IMR-90 (cell line): ENCODE measurements at regions not wholly inside any gene's neighbourhood (a gene's known extent, or its start where the extent isn't known, plus 50 kb on each side); places are given as distances from the start of the nearest gene placed in this dataset.

Source experiments
- ATAC-seq: fragments of 200-7000 bp; cut with Tn5 transposase; 2 replicates; pipeline ENCODE4 v1.9.1; 2020; ENCODE audit warnings: low read depth, mild to moderate bottlenecking, moderate library complexity
- BruUV-seq: library from RNA; stranded (reverse); fragments of 400-500 nt; replicated peaks from 2 replicates; lab custom pipeline; 2021; lab: Mats Ljungman, UMichigan
- CTCF ChIA-PET: fragments of 300-600 bp; formaldehyde crosslinking; extraction: SDS; loops from one replicate; lab custom pipeline; 2021; ENCODE audit warnings: antibody characterized with exemption; lab: Yijun Ruan, JAX
- POLR2A ChIA-PET: fragments of 300-600 bp; sonication (Branson Sonifier 250); formaldehyde crosslinking; loops from one replicate; lab custom pipeline; 2022; ENCODE audit warnings: antibody characterized with exemption; ENCODE audit not compliant: unreplicated experiment; lab: Charles Lee
- DNase-seq: peaks from one replicate; pipeline ENCODE4 v3.0.0; 2013
- H2AFZ ChIP-seq: replicated peaks from 2 replicates; pipeline ENCODE3; 2013; ENCODE audit warnings: low read length, mild to moderate bottlenecking; ENCODE audit not compliant: poor library complexity
- H2AK5ac ChIP-seq: 2 replicates; pipeline ENCODE4 v1.6.1; 2013; ENCODE audit warnings: low read depth, low read length, inconsistent platforms
- H2AK9ac ChIP-seq: replicated peaks from 2 replicates; pipeline ENCODE3; 2013; ENCODE audit warnings: mild to moderate bottlenecking, low read depth, low read length, moderate library complexity; ENCODE audit not compliant: poor library complexity
- H2BK120ac ChIP-seq: 2 replicates; pipeline ENCODE4 v1.6.1; 2013; ENCODE audit warnings: low read depth, low read length, inconsistent platforms
- H2BK15ac ChIP-seq: 3 replicates; pipeline ENCODE4 v1.6.1; 2013; ENCODE audit warnings: low read depth, low read length, inconsistent platforms
- H2BK20ac ChIP-seq: 2 replicates; pipeline ENCODE4 v1.6.1; 2013; ENCODE audit warnings: low read depth, mild to moderate bottlenecking, inconsistent platforms, low read length, moderate library complexity
- H2BK5ac ChIP-seq: 2 replicates; pipeline ENCODE4 v1.6.1; 2013; ENCODE audit warnings: mild to moderate bottlenecking, low read depth, low read length, inconsistent platforms; ENCODE audit not compliant: poor library complexity, severe bottlenecking
- H3K14ac ChIP-seq: replicated peaks from 2 replicates; pipeline ENCODE4 v1.6.1; 2013; ENCODE audit warnings: low read depth, low read length, inconsistent platforms
- H3K18ac ChIP-seq: 2 replicates; pipeline ENCODE4 v1.6.1; 2013; ENCODE audit warnings: low read depth, low read length, control low read depth
- H3K23ac ChIP-seq: 2 replicates; pipeline ENCODE4 v1.6.1; 2013; ENCODE audit warnings: low read depth, low read length, inconsistent platforms
- H3K27ac ChIP-seq: 2 replicates; pipeline ENCODE4 v1.5.1; 2013; ENCODE audit warnings: mild to moderate bottlenecking, control low read depth, low read length; ENCODE audit not compliant: insufficient read depth
- H3K27me3 ChIP-seq: 2 replicates; pipeline ENCODE4 v1.6.1; 2013; ENCODE audit warnings: low read length; ENCODE audit not compliant: control insufficient read depth, insufficient read depth
- H3K36me3 ChIP-seq: 2 replicates; pipeline ENCODE4 v1.6.1; 2013; ENCODE audit warnings: low read length, mixed read lengths; ENCODE audit not compliant: control insufficient read depth, insufficient read depth
- H3K4ac ChIP-seq: 2 replicates; pipeline ENCODE4 v1.6.1; 2013; ENCODE audit warnings: low read depth, low read length, inconsistent platforms
- H3K4me1 ChIP-seq: 2 replicates; pipeline ENCODE4 v1.6.1; 2013; ENCODE audit warnings: low read length, mixed read lengths; ENCODE audit not compliant: control insufficient read depth, insufficient read depth
- H3K4me2 ChIP-seq: 2 replicates; pipeline ENCODE4 v1.6.1; 2013; ENCODE audit warnings: low read depth, mild to moderate bottlenecking, control low read depth, low read length, moderate library complexity
- H3K4me3 ChIP-seq: 2 replicates; pipeline ENCODE4 v1.5.1; 2013; ENCODE audit warnings: low read depth, mild to moderate bottlenecking, control low read depth, low read length, moderate library complexity; ENCODE audit not compliant: insufficient read depth
- H3K56ac ChIP-seq: 2 replicates; pipeline ENCODE4 v1.6.1; 2013; ENCODE audit warnings: low read length, inconsistent platforms; ENCODE audit not compliant: insufficient read depth; ENCODE audit errors: extremely low read depth
- H3K79me1 ChIP-seq, 2 experiments: 2 replicates each; pipeline ENCODE4 v1.6.1; 2013; ENCODE audit warnings: low read length in 2 of 2, inconsistent platforms in 1 of 2, low read depth in 1 of 2
- H3K9ac ChIP-seq: 2 replicates; pipeline ENCODE4 v1.6.1; 2013; ENCODE audit warnings: low read depth, low read length, control low read depth
- H3K9me1 ChIP-seq: 2 replicates; pipeline ENCODE4 v1.6.1; 2013; ENCODE audit warnings: low read length, inconsistent platforms; ENCODE audit not compliant: insufficient read depth
- H3K9me3 ChIP-seq: 2 replicates; pipeline ENCODE4 v1.6.1; 2013; ENCODE audit warnings: low read length; ENCODE audit not compliant: control insufficient read depth, insufficient read depth
- H4K20me1 ChIP-seq: 2 replicates; pipeline ENCODE4 v1.6.1; 2013; ENCODE audit warnings: low read length, inconsistent platforms; ENCODE audit not compliant: insufficient read depth
- H4K5ac ChIP-seq: 2 replicates; pipeline ENCODE4 v1.6.1; 2013; ENCODE audit warnings: mild to moderate bottlenecking, low read depth, low read length, control low read depth
- H4K8ac ChIP-seq, 2 experiments: 2 replicates each; pipeline ENCODE4 v1.6.1; 2013; ENCODE audit warnings: low read depth in 2 of 2, low read length in 2 of 2, control low read depth in 1 of 2, inconsistent platforms in 1 of 2
- H4K91ac ChIP-seq: 2 replicates; pipeline ENCODE4 v1.6.1; 2013; ENCODE audit warnings: low read depth, low read length, inconsistent platforms; ENCODE audit not compliant: insufficient read depth
- BHLHE40 ChIP-seq: fragments of 150-350 bp; IDR thresholded peaks from 2 replicates; pipeline ENCODE4 v1.6.1; 2016; ENCODE audit warnings: mild to moderate bottlenecking, low read depth, low read length
- CEBPB ChIP-seq: IDR thresholded peaks from 2 replicates; pipeline ENCODE4 v1.6.1; 2012; ENCODE audit warnings: low read depth, low read length, improper control_type of control experiment
- CHD1 ChIP-seq: IDR thresholded peaks from 2 replicates; pipeline ENCODE4 v1.6.1; 2012; ENCODE audit warnings: low read depth, low read length, improper control_type of control experiment
- CTCF ChIP-seq: conservative IDR thresholded peaks from 2 replicates; pipeline ENCODE4 v1.5.1; 2012; ENCODE audit warnings: mild to moderate bottlenecking, low read depth, low read length, improper control_type of control experiment
- ELK1 ChIP-seq: fragments of 150-350 bp; IDR thresholded peaks from 2 replicates; pipeline ENCODE4 v1.6.1; 2016; ENCODE audit warnings: low read depth, mild to moderate bottlenecking, low read length, moderate library complexity, borderline replicate concordance
- MAFK ChIP-seq: IDR thresholded peaks from 2 replicates; pipeline ENCODE4 v1.6.1; 2012; ENCODE audit warnings: low read depth, low read length, improper control_type of control experiment
- MAZ ChIP-seq: IDR thresholded peaks from 2 replicates; pipeline ENCODE4 v1.6.1; 2012; ENCODE audit warnings: low read depth, mild to moderate bottlenecking, low read length, improper control_type of control experiment, moderate library complexity, borderline replicate concordance
- MXI1 ChIP-seq: IDR thresholded peaks from 2 replicates; pipeline ENCODE4 v1.6.1; 2012; ENCODE audit warnings: low read depth, mild to moderate bottlenecking, low read length, moderate library complexity, borderline replicate concordance
- NFE2L2 ChIP-seq: fragments of 150-350 bp; IDR thresholded peaks from 2 replicates; pipeline ENCODE4 v1.6.1; 2016; ENCODE audit warnings: low read depth, mild to moderate bottlenecking, low read length
- POLR2A ChIP-seq: IDR thresholded peaks from 2 replicates; pipeline ENCODE4 v1.6.1; 2012; ENCODE audit warnings: mild to moderate bottlenecking, low read depth, low read length
- RAD21 ChIP-seq: IDR thresholded peaks from 2 replicates; pipeline ENCODE4 v1.6.1; 2012; ENCODE audit warnings: low read length, improper control_type of control experiment
- RCOR1 ChIP-seq: IDR thresholded peaks from 2 replicates; pipeline ENCODE4 v1.6.1; 2012; ENCODE audit warnings: mild to moderate bottlenecking, low read length, improper control_type of control experiment; ENCODE audit not compliant: insufficient replicate concordance
- SMC3 ChIP-seq: fragments of 150-350 bp; IDR thresholded peaks from 2 replicates; pipeline ENCODE4 v1.6.1; 2016; ENCODE audit warnings: low read depth, mild to moderate bottlenecking, antibody characterized with exemption, low read length, moderate library complexity
- USF2 ChIP-seq: fragments of 150-350 bp; IDR thresholded peaks from 2 replicates; pipeline ENCODE4 v1.6.1; 2017; ENCODE audit warnings: mild to moderate bottlenecking, antibody characterized with exemption, low read length, low read depth
- WGBS, 2 experiments: methylation state at CpG; one replicate each; pipeline versions ENCODE4 v1.1.5 to v1.1.7; 2013; ENCODE audit warnings: missing lambda C conversion rate in 2 of 2; ENCODE audit not compliant: insufficient read length in 1 of 2; ENCODE audit errors: extremely low coverage in 2 of 2; 5-methylcytosine and 5-hydroxymethylcytosine counted together
- dilution Hi-C: fragments of 300-500 bp; cut with HindIII; formaldehyde crosslinking; loops from one replicate; pipeline ENCODE4 v1.14.3; 2018; ENCODE audit warnings: low sequenced_read_pairs; ENCODE audit not compliant: unreplicated experiment
- in situ Hi-C: fragments of 300-500 bp; cut with MboI; formaldehyde crosslinking; loops from 3 replicates; pipeline ENCODE4 v1.14.3; 2019; ENCODE audit warnings: low sequenced_read_pairs, inconsistent platforms, mixed read lengths
- intact Hi-C: fragments of 100-400 bp; cut with micrococcal nuclease; formaldehyde crosslinking; loops from 2 replicates; pipeline ENCODE4 v1.10.0; 2022

DNA sequence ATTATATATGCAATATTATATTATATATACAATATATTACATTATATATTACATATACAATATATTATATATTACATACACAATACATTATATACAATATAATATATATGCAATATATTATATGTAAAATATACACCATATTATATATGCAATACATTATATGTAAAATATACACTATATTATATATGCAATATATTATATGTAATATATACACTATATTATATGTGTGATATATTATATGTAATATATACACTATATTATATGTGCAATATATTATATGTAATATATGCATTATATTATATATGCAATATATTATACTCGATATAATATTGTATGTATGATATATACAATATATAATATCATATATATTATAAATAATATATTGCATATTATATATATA is 457.4 kb downstream of the SMARCA1 start:
- Histone ChIP-seq H3K9me3 (no peaks in the 10 kb centered on the region), H2BK120ac (no peak overlapping the region), H3K4me1 (no peaks in the 10 kb centered on the region), H4K20me1 (no peaks in the 10 kb centered on the region), H3K9me1 (no peaks in the 10 kb centered on the region), H3K36me3 (no peaks in the 10 kb centered on the region), H4K5ac (no peak overlapping the region), H3K27ac (no peak overlapping the region), H2AFZ (no peak overlapping the region), H3K27me3 (no peaks in the 10 kb centered on the region), H3K14ac (no peak overlapping the region), H4K91ac (no peak overlapping the region), H2BK15ac (no peak overlapping the region), H3K4me3 (no peak overlapping the region), H2BK20ac (no peak overlapping the region), H3K9ac (no peak overlapping the region), H2AK9ac (no peak overlapping the region), H3K4ac (no peak overlapping the region), H2AK5ac (no peak overlapping the region), H2BK5ac (no peak overlapping the region), H3K23ac (no peak overlapping the region), H3K18ac (no peak overlapping the region), H3K79me1 (no peaks in the 10 kb centered on the region), H3K56ac (no peak overlapping the region), H3K4me2 (no peak overlapping the region), H4K8ac (no peak overlapping the region)
- POLR2A ChIA-PET, result no interaction called here
- dilution Hi-C loops (no loop called here), intact Hi-C loops (no loop called here), in situ Hi-C loops (no loop called here)
- no peak for DNase-seq
- no TSS peak for BruUV-seq
- CTCF ChIA-PET, result no interaction called here
- no CpG with 5 or more reads among the region's 1 CpG for WGBS, 2 experiments
- no peak for ATAC-seq
- no peak for TF ChIP-seq CTCF
- TF ChIP-seq USF2, result no peak
- no peak for TF ChIP-seq SMC3
- TF ChIP-seq CEBPB, result no peak
- TF ChIP-seq MAZ, result no peak
- no peak for TF ChIP-seq RCOR1
- no peak for TF ChIP-seq MAFK
- no peak for TF ChIP-seq MXI1
- no peak for TF ChIP-seq CHD1
- no peak for TF ChIP-seq ELK1
- no peak for TF ChIP-seq BHLHE40
- no peak for TF ChIP-seq NFE2L2
- TF ChIP-seq POLR2A, result no peak
- no peak for TF ChIP-seq RAD21
